HG03039 (cell line): ENCODE measurements at regions not wholly inside any gene's neighbourhood (a gene's known extent, or its start where the extent isn't known, plus 50 kb on each side); places are given as distances from the start of the nearest gene placed in this dataset.

Experiments
- ATAC-seq: cut with Tn5 transposase; IDR thresholded peaks from one replicate; pipeline ENCODE4 v1.9.1; 2021; ENCODE audit warnings: mild to moderate bottlenecking, moderate library complexity; ENCODE audit not compliant: unreplicated experiment

DNA sequence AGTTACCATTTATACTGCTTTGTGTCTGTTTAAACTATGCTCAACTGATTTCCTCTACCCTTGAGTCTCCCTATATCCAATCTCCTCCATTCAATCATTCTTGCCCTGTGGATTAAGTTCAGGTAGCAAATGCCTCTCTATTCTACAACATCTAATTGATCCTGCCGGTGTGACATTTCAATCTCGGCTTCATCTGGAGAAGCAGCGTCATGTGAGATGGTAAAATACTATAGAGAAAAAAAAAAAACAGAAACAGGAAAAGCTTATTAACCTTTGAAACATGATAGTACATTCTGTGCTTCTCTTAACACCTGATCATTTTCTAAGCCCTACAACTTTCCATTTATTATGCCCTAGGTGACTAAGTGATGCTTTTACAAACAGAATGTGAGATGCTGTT is 89.4 kb downstream of the KCTD12 start:
- ATAC-seq = no peak

DNA sequence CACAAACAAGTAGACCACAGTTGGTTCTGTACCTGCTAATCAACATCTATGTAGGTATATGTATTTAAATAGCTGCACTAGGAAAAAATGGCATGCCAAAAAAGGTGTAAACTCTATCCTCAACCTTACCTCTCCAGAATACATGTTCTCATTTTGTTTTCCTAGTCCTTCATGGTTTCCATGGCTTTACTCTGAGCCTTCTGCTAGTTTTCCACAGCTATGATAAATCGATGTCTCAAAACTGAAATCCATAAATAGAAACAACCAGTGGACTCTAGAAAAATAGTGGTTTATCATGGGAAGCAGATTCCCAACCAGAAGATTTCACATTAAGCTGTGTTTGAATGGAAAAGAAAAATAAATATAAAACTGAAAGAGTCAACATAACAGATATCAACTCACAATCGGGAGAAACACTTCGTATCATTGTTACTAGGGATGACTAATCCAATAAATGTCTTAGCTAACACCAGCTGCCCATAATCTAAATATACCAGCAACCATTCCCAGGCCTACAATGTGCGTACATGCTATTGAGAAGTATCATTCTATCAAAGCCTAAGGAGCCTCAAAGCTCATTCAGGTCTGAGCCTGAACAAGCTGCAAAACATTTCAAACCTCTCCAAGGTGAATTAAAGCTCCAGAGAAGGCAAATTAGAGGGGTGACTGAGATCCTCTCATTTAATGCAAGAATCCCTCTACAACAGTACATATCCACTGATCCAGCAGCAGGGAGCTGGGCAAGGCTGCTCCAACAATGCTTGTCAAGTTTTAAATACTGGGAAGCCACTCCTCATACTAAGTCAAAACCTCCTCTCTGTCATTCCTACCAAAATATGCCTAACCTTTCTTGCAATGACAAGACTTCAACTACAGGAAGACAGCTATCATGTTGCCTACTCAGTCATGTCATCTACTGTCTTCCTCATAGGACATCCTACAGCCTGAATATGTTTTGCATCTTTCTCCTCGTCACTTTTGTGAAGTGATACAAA is 90.2 kb downstream of the KCTD12 start:
- ATAC-seq = no peak

DNA sequence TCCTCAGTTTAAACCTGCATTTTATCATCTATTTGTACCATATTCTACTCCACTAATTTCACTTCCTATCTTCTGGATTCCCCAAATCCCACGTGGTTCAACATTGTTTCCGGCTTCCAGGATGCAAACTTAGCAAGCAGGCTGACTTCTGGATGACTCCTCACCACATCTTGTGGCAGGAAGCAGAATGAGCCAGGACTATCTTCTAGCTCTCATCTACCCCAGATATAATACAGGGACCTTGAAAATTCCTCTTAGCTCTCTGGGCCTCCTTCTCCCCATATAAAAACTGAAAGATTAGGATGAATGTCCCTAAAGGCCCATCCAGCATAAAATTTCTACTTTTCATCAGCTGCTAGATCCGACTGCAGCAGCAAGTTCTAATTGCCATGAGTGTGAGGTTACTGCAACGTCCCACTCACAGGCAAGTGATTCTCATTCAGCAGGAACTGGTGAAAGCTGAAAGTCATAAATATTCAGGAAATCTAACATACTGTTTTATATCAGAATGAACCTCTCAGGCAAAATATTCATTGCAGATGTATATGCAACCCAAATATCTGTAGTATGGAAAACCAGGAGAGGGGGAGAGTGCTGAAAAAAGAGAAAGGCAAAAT is 93.4 kb downstream of the KCTD12 start:
- ATAC-seq = no peak

DNA sequence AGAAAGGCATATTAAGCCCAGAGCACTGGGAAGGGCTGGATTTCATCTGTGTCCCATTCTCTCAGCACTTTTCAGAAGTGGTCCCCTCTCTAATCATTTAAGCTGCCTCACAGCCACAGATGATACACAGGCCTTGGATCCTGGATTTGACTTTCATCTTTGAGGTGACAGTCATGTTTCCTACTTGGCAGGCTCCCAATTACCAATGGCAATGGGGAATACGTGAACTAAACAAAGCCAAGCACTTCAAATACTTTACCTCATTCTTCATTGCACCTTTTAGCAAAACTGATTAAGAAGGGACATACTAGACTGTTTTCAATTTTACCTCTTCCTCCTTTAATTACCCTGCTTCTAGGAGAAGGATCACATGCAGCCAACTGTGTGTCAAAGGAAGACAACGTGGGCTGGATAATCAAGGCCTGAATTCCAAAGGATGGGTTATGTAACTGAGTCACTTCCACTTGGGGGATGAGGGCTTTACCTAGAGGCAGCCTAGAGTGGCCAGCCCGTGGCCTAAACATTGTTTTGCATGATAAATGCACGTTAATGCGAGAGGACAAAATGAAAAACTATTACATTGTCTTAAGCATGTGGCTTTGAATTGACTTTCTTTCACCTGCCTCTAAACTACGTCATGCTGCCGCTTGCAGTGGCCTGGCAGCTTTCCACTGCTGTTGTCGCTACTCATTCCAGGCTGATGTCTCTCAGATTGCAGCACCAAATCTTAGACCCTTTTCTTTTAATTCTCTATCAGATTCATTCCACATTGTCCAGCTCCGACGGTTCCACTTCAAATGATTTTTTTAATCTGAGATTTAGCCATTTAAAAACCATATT is 95.0 kb downstream of the KCTD12 start:
- ATAC-seq = no peak

DNA sequence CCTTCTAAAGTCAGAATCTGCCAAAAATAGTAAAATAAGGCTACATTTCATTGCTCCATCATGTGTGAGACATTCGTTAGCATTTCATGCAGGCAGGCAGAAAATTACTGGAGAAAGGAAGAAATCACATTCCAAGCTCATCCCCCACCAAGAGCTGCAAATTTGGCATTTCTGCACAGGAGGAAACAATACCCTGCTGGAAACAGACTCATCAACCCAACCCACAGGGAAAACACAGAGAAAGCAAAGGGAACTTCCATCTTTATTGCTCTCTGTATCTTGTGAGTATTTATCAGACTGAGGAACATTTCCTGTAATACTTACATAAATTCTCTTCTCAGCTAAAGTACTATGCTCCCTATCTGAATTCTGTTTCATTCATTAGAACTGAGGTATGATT is 95.7 kb downstream of the KCTD12 start:
- no peak for ATAC-seq

DNA sequence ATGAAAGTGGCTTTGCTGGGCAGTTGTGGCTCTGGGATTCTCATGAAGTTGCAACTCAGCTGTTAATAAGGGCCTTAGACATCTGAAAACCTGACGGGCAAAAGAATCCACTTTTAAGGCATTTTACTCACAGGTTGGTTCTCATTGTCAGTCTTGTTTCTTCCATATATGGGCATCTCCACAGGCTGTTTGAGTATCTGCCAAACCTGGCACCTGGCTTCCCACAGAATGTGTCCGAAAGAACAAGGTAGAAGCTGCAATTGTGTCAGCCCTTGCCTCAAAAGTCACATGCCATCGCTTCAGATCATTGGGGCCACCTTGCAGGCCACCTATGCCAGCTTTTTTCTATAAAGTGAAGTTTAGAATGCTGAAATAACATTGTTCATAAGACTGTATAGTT is 102.4 kb downstream of the KCTD12 start:
- no peak for ATAC-seq

DNA sequence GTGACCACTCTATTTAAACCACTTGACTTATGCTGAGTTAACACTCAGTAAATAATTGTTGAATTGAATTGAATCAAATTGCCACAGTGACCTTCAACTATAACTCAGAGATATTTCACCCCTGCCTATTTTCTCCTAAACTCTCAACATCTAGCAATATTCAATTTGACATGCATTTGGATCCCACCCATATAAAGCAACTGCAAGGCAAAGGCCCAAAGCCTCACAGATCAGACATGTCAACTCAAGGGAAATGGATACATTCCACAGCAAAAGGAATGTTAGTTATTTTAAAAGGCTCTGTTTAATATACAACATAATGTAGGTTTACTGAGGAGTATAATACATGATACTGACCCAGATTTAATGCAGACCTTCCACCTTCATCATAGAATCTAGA is 107.4 kb downstream of the KCTD12 start:
- ATAC-seq = no peak

DNA sequence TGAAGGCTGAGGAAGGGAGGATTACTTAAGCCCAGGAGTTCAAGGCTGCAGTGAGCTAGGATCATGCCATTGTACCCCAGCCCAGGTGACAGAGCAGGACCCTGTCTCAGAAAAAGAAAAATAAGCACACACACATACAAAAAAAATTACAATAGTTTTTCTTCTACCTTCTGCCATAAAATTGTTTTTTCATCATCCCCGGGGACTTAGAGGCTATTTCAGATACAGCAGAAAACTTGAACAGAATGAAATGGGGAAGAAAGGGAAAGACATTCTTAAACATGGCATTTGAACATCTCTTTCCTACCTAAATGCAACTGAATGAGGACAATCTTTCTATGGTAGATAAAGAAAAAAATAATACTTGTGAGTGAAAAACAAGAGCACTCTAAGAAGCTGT is 109.1 kb downstream of the KCTD12 start:
- no peak for ATAC-seq

DNA sequence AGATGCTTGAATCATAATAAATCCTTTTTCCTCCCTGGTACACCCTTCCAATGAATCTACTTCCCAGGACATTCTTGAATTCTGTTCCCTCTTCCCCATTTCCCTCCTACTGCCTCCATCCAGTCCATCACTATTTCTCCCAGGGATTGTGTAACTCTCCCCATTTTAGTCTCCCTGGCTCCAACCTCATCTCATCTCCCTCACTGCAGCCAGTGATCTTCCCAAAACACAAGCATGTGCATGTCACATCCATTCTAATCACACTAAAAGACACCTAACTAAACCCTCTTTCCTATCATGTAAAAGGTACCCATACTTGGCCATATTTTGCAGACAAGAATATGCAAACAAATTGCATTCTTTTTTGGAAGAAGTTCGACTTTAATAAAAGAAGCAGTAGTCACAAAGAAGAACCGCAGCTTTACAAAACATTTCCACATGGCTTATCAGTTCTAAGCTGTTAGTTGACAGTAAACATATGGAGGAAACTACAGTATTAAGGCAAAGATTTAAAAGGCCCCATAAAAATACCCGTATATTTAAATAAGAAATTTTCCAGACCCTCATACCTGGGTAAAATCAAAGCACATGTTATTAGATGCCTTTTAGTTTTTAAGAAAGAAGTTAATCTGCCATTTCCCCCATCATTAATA is 111.0 kb downstream of the KCTD12 start:
- ATAC-seq = no peak

DNA sequence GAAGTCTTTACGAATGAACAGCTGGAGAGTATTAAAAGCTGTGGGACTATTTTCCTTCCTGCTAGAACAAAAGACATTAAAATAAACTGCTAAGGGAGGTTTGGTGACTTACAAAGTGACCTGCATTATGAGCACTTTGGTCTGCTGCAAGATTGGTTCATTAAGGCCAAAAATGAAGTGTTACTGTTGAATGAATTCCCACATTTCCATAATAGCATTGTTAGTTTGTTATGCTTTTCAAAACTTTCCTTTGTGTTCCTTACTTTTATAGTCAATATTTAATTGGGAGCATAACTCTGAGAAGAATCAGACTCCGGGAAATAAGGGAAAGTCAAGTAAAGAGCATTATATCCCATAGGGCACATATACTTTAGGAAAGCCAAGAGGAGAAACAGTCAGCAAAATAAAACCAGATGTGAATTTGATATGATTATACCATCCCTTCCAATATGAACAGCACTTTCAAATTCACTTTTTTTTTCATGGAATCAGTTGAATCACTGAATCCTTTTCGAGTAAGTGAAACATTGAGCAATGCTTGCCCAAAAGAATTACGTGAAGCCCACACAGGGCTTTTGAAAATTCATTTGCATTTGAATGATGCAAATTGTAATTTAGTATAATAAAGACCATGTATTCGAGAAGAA is 112.6 kb downstream of the KCTD12 start:
- no peak for ATAC-seq

DNA sequence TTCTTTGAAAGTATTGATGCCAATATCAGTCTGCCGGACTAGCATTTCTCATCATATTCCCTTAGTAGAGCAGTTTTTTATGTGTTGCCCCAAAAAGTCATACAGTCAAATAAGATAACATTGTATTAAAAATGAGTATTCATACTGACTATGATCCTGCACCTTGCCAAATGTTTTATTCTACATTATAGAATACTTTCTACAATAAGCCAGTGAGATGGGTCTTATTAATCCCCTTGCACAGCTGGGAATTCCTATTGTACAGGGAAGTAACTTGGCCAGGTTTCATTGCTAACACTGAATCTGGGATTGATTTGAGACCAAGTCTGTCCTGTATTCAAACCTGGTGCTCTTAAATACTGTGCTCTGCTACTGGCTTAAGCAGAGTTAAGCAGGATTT is 114.0 kb downstream of the KCTD12 start:
- ATAC-seq = no peak

DNA sequence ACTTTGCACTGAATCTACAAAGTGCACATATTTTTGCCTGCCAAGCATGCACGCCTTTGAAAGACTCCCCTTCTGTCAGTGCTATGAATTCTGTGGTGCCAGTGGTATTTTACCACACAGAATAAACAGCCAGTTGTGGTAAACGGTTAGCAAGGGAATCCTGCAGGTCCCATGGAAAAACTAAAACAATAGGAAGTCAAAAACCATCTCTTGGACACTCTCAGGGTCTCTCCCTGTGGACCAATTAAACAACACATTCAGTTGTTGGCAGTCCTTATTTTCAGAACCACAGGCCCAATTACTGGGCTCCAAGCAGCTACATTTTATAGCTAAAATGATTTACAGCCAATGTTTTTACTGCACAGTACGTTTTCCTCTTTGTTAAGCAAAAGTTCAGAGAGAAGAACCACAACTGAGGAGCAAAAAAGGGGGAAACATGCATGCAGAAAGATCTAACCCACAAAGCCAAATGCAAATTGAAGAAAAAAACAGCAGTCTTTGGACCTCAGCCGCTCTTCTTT is 116.9 kb downstream of the KCTD12 start:
- ATAC-seq = no peak

DNA sequence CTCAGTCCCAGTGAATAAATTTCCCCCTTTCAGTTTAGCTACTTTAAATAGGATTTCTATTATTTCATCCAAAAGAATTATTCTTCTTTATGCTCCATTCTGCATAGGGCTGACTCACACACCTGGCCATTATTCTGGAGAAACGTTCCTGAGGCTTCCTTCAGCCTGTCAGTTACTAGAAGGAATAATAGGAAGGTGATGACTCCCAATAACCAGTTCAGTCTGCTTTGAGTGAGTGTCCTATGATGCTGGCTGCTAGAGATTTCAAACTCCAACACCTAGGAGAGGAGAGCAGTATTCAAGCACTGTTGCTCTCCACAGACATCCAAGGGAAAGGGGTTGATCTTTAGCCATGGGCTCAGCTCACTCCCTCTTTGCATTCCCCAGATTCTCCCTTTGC is 117.8 kb downstream of the KCTD12 start:
- ATAC-seq = no peak

DNA sequence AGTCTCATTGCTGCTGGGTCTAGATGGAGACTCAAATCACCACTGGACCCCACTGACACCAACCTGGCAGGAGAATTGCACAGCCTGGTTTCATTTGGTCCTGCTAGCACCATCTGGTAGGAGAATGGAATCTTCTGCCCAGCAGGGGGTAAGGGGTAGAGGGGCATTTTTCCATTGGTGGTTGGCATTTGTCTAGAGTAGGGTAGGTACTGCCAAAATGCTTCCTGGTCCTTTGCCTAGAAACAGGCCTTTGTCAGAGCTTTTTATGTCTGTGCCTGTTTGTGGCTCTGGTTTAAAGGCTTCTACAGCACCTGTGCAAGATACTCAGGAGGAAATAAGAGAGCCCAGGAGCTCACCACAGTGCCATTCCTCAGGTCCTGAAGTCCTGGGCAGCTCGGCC is 121.3 kb downstream of the KCTD12 start:
- no peak for ATAC-seq

DNA sequence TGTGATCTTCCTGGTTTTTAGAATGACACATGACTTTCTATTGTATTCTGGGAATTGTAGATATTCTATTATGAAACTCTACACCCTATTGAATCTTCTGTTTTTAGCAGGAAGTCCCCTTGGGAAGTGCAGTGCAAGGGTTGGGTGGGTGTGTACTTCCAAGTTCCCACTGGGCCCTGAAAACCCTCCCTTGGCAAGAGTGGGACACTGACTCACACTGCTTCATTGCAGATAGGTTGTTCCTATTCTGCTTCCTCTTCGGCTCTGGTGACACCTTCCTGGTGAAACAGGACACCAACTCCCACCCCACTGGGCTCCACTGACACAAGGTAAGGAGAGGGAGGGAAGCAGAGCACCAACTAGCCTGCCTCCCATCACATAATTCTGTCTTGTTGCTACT is 121.8 kb downstream of the KCTD12 start:
- no peak for ATAC-seq

DNA sequence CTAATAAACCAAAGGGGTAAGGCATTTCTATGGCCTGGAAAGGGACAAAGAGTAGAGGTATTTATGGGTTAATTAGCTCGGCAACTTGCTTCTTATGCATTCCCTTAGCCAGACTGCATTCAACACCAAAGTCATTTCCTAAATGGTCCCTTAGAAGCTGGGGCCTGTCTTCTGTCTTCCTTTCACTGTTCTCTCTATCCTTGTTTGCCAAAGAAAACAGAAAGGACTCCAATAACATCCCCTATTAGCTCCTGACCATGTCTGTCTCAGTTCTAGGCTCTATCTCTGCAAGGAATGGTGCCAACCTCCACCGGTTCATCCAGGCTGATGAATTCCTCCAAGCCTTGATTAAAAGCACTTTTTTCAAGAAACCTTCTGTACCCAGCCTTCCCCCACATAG is 123.5 kb downstream of the KCTD12 start:
- ATAC-seq = no peak

DNA sequence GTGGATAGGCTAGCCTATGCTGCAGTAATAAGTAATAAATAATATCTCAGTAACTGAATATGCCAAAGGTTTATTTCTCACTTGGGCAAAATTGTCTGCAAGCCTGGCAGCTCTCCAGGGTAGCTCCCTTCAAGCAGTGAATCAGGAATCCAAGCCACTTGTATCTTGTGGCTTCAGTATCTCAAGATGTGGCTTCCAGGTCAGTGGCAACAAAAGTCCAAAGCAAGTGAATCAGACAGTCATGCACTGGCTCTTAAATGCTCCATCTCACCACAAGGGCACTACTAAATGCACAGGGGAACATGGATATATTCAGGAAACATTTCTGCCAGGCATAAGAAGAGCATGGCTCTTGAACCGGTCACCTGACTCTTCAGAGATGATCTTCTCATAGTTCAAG is 126.3 kb downstream of the KCTD12 start:
- ATAC-seq = no peak

DNA sequence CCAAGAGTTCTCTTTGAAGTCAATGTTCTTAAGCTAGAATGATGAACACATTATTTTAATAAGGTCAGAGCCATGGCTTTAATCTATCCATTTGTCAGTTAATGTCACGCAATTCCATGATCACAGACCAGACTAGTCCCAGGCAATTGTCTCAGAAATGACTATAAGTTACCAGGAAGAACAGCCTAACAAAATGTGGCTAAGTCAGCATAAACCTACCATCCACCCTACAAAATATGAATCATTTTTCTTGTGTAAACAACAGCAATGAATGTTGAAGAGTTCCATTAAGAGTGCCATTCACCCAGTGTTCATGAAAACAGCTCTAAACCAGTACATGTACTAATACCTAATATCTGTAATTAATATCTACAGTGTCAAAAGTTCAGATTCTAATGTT is 127.5 kb downstream of the KCTD12 start:
- no peak for ATAC-seq

DNA sequence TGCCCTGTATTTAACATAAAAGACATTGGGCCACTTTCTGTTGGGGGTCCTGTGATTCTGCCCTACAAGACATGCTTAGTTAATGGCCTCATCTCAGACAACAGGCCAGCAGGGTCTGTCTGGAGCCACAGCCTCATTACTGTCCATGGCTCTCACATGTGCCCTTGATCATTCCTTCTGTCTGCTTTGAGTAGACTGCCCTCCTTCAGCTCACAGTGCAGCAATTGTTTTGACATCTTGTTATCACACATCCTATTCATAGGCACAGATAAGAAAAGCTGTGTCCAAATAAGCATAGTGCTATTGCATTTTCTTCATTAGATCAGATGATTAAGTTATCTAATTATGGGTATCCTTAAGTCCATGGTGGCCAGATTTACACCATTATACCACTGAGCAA is 127.9 kb downstream of the KCTD12 start:
- ATAC-seq = no peak

DNA sequence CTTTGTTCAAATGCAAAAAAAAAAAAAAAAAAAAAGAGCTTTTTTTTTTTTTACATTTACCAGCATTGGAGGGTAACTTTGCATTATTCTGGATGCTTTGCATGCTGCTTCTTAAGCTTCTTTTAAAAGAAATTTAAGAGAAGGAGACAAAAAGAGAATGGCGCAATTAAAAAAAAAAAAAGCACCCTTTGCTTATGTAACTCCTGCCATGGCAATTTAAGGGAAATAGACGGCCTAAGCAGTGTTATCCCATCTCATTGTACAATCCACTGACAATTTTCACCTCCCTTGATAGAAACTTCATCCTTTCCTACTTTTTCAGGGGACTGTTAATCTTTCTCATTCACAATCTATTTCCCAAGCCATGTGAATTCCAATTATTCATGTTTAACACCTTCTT is 129.8 kb downstream of the KCTD12 start:
- ATAC-seq = no peak
